ENCODE measurements at regions not wholly inside any gene's neighbourhood (a gene's known extent, or its start where the extent isn't known, plus 50 kb on each side); places are given as distances from the start of the nearest gene placed in this dataset.

- H3K4me1 ChIP-seq (ENCODE audit: control extremely low read depth in 1 of 4, control insufficient read depth in 4 of 4, insufficient read depth in 4 of 4, low read length in 3 of 4), result no peaks in the 10 kb centered on the region
- ChIA-PET CTCF (no interaction called here), POLR2A (no interaction called here)
- no peak overlapping the region for H3K27ac ChIP-seq (ENCODE audit: insufficient read depth in 1 of 2, low read depth in 1 of 2, low read length in 2 of 2, poor library complexity in 1 of 2, severe bottlenecking in 2 of 2)
- H3K27me3 ChIP-seq (replicated peaks in 2 of 5; ENCODE audit: control insufficient read depth in 4 of 5, insufficient read depth in 5 of 5, low read length in 4 of 5), result no peaks in the 10 kb centered on the region
- no CpG with 5 or more reads among the region's 1 CpG for WGBS (ENCODE audit: insufficient coverage)
- no peak for DNase-seq
- H3K4me3 ChIP-seq (ENCODE audit: control insufficient read depth in 1 of 7, extremely low read depth in 1 of 7, insufficient read depth in 4 of 7, low read depth in 2 of 7, low read length in 6 of 7), result no peak overlapping the region
- H3K9me3 ChIP-seq (ENCODE audit: control extremely low read depth in 1 of 5, control insufficient read depth in 4 of 5, insufficient read depth in 2 of 5, low read depth in 1 of 5, low read length in 4 of 5), result no peaks in the 10 kb centered on the region
- H3K36me3 ChIP-seq (ENCODE audit: control insufficient read depth in 4 of 4, insufficient read depth in 4 of 4, low read length in 3 of 4), result no peaks in the 10 kb centered on the region
These were observed 1578.0 kb downstream of the CDH8 start for GRCh38 chr16:60458255-60458654.

- H3K9me3 ChIP-seq (ENCODE audit: control extremely low read depth in 1 of 5, control insufficient read depth in 4 of 5, insufficient read depth in 2 of 5, low read depth in 1 of 5, low read length in 4 of 5), result no peaks in the 10 kb centered on the region
- H3K36me3 ChIP-seq (ENCODE audit: control insufficient read depth in 4 of 4, insufficient read depth in 4 of 4, low read length in 3 of 4), result no peaks in the 10 kb centered on the region
- H3K4me3 ChIP-seq (ENCODE audit: control insufficient read depth in 1 of 7, extremely low read depth in 1 of 7, insufficient read depth in 4 of 7, low read depth in 2 of 7, low read length in 6 of 7), result no peak overlapping the region
- no peak overlapping the region for H3K27ac ChIP-seq (ENCODE audit: insufficient read depth in 1 of 2, low read depth in 1 of 2, low read length in 2 of 2, poor library complexity in 1 of 2, severe bottlenecking in 2 of 2)
- no peak for DNase-seq
- ChIA-PET POLR2A (no interaction called here), CTCF (no interaction called here)
- H3K4me1 ChIP-seq (ENCODE audit: control extremely low read depth in 1 of 4, control insufficient read depth in 4 of 4, insufficient read depth in 4 of 4, low read length in 3 of 4), result no peaks in the 10 kb centered on the region
- no peaks in the 10 kb centered on the region for H3K27me3 ChIP-seq (replicated peaks in 2 of 5; ENCODE audit: control insufficient read depth in 4 of 5, insufficient read depth in 5 of 5, low read length in 4 of 5)
These were observed 1583.6 kb downstream of the CDH8 start for GRCh38 chr16:60452646-60453045.

- DNase-seq, result no peak
- Histone ChIP-seq H3K27me3 (replicated peaks in 2 of 5; ENCODE audit: control insufficient read depth in 4 of 5, insufficient read depth in 5 of 5, low read length in 4 of 5) (no peaks in the 10 kb centered on the region), H3K4me3 (ENCODE audit: control insufficient read depth in 1 of 7, extremely low read depth in 1 of 7, insufficient read depth in 4 of 7, low read depth in 2 of 7, low read length in 6 of 7) (no peak overlapping the region), H3K4me1 (ENCODE audit: control extremely low read depth in 1 of 4, control insufficient read depth in 4 of 4, insufficient read depth in 4 of 4, low read length in 3 of 4) (no peaks in the 10 kb centered on the region), H3K36me3 (ENCODE audit: control insufficient read depth in 4 of 4, insufficient read depth in 4 of 4, low read length in 3 of 4) (no peaks in the 10 kb centered on the region), H3K27ac (ENCODE audit: insufficient read depth in 1 of 2, low read depth in 1 of 2, low read length in 2 of 2, poor library complexity in 1 of 2, severe bottlenecking in 2 of 2) (no peak overlapping the region), H3K9me3 (ENCODE audit: control extremely low read depth in 1 of 5, control insufficient read depth in 4 of 5, insufficient read depth in 2 of 5, low read depth in 1 of 5, low read length in 4 of 5) (no peaks in the 10 kb centered on the region)
- ChIA-PET CTCF (no interaction called here), POLR2A (no interaction called here)
- 95% methylated on average over 3 of the region's 6 CpGs for WGBS (ENCODE audit: insufficient coverage)
These were observed 1597.3 kb downstream of the CDH8 start for GRCh38 chr16:60438894-60439293.

GRCh38 chr16:60432472-60432871 is 1603.8 kb downstream of the CDH8 start:
- ChIA-PET POLR2A (no interaction called here), CTCF (interaction anchor here (0.9 kb wide), 1 partner anchor 20 kb away, joined by 3 read pairs; no protein-coding TSS in a partner anchor)
- no peaks in the 10 kb centered on the region for H3K27me3 ChIP-seq (replicated peaks in 2 of 5; ENCODE audit: control insufficient read depth in 4 of 5, insufficient read depth in 5 of 5, low read length in 4 of 5)

GRCh38 chr16:60419859-60420258 is 1616.4 kb downstream of the CDH8 start:
- POLR2A ChIA-PET, result no interaction called here
- H3K27me3 ChIP-seq (replicated peaks in 2 of 5; ENCODE audit: control insufficient read depth in 4 of 5, insufficient read depth in 5 of 5, low read length in 4 of 5), result no peaks in the 10 kb centered on the region
- CTCF ChIA-PET, result no interaction called here
- H3K4me1 ChIP-seq (ENCODE audit: control extremely low read depth in 1 of 4, control insufficient read depth in 4 of 4, insufficient read depth in 4 of 4, low read length in 3 of 4), result no peaks in the 10 kb centered on the region
- H3K36me3 ChIP-seq (ENCODE audit: control insufficient read depth in 4 of 4, insufficient read depth in 4 of 4, low read length in 3 of 4), result no peaks in the 10 kb centered on the region
- no peak for DNase-seq
- no peak overlapping the region for H3K4me3 ChIP-seq (ENCODE audit: control insufficient read depth in 1 of 7, extremely low read depth in 1 of 7, insufficient read depth in 4 of 7, low read depth in 2 of 7, low read length in 6 of 7)
- WGBS (ENCODE audit: insufficient coverage), result 85% methylated on average over 2 of the region's 4 CpGs
- no peaks in the 10 kb centered on the region for H3K9me3 ChIP-seq (ENCODE audit: control extremely low read depth in 1 of 5, control insufficient read depth in 4 of 5, insufficient read depth in 2 of 5, low read depth in 1 of 5, low read length in 4 of 5)
- H3K27ac ChIP-seq (ENCODE audit: insufficient read depth in 1 of 2, low read depth in 1 of 2, low read length in 2 of 2, poor library complexity in 1 of 2, severe bottlenecking in 2 of 2), result no peak overlapping the region

More at GRCh38 chr16:60432472-60432871, 1603.8 kb downstream of the CDH8 start:
- H3K27ac ChIP-seq (ENCODE audit: insufficient read depth in 1 of 2, low read depth in 1 of 2, low read length in 2 of 2, poor library complexity in 1 of 2, severe bottlenecking in 2 of 2), result no peak overlapping the region
- no peaks in the 10 kb centered on the region for H3K4me1 ChIP-seq (ENCODE audit: control extremely low read depth in 1 of 4, control insufficient read depth in 4 of 4, insufficient read depth in 4 of 4, low read length in 3 of 4)
- no peaks in the 10 kb centered on the region for H3K36me3 ChIP-seq (ENCODE audit: control insufficient read depth in 4 of 4, insufficient read depth in 4 of 4, low read length in 3 of 4)
- no peak overlapping the region for H3K4me3 ChIP-seq (ENCODE audit: control insufficient read depth in 1 of 7, extremely low read depth in 1 of 7, insufficient read depth in 4 of 7, low read depth in 2 of 7, low read length in 6 of 7)
- no peak for DNase-seq
- H3K9me3 ChIP-seq (ENCODE audit: control extremely low read depth in 1 of 5, control insufficient read depth in 4 of 5, insufficient read depth in 2 of 5, low read depth in 1 of 5, low read length in 4 of 5), result no peaks in the 10 kb centered on the region

- no peak for DNase-seq
- ChIA-PET POLR2A (no interaction called here), CTCF (no interaction called here)
- Histone ChIP-seq H3K36me3 (ENCODE audit: control insufficient read depth in 4 of 4, insufficient read depth in 4 of 4, low read length in 3 of 4) (no peaks in the 10 kb centered on the region), H3K27ac (ENCODE audit: insufficient read depth in 1 of 2, low read depth in 1 of 2, low read length in 2 of 2, poor library complexity in 1 of 2, severe bottlenecking in 2 of 2) (no peak overlapping the region), H3K9me3 (ENCODE audit: control extremely low read depth in 1 of 5, control insufficient read depth in 4 of 5, insufficient read depth in 2 of 5, low read depth in 1 of 5, low read length in 4 of 5) (no peaks in the 10 kb centered on the region), H3K27me3 (replicated peaks in 2 of 5; ENCODE audit: control insufficient read depth in 4 of 5, insufficient read depth in 5 of 5, low read length in 4 of 5) (no peaks in the 10 kb centered on the region), H3K4me3 (ENCODE audit: control insufficient read depth in 1 of 7, extremely low read depth in 1 of 7, insufficient read depth in 4 of 7, low read depth in 2 of 7, low read length in 6 of 7) (no peak overlapping the region), H3K4me1 (ENCODE audit: control extremely low read depth in 1 of 4, control insufficient read depth in 4 of 4, insufficient read depth in 4 of 4, low read length in 3 of 4) (no peaks in the 10 kb centered on the region)
- 20% methylated on average over 1 of the region's 1 CpG for WGBS (ENCODE audit: insufficient coverage)
These were observed 1621.6 kb downstream of the CDH8 start for GRCh38 chr16:60414613-60415012.

- Histone ChIP-seq H3K9me3 (ENCODE audit: control extremely low read depth in 1 of 5, control insufficient read depth in 4 of 5, insufficient read depth in 2 of 5, low read depth in 1 of 5, low read length in 4 of 5) (no peaks in the 10 kb centered on the region), H3K27ac (ENCODE audit: insufficient read depth in 1 of 2, low read depth in 1 of 2, low read length in 2 of 2, poor library complexity in 1 of 2, severe bottlenecking in 2 of 2) (no peak overlapping the region), H3K27me3 (replicated peaks in 2 of 5; ENCODE audit: control insufficient read depth in 4 of 5, insufficient read depth in 5 of 5, low read length in 4 of 5) (no peaks in the 10 kb centered on the region), H3K36me3 (ENCODE audit: control insufficient read depth in 4 of 4, insufficient read depth in 4 of 4, low read length in 3 of 4) (no peaks in the 10 kb centered on the region), H3K4me3 (ENCODE audit: control insufficient read depth in 1 of 7, extremely low read depth in 1 of 7, insufficient read depth in 4 of 7, low read depth in 2 of 7, low read length in 6 of 7) (no peak overlapping the region), H3K4me1 (ENCODE audit: control extremely low read depth in 1 of 4, control insufficient read depth in 4 of 4, insufficient read depth in 4 of 4, low read length in 3 of 4) (no peaks in the 10 kb centered on the region)
- POLR2A ChIA-PET, result no interaction called here
- no peak for DNase-seq
- CTCF ChIA-PET, result no interaction called here
- WGBS (ENCODE audit: insufficient coverage), result 100% methylated on average over 2 of the region's 2 CpGs
These were observed 1622.3 kb downstream of the CDH8 start for GRCh38 chr16:60413969-60414368.

- WGBS (ENCODE audit: insufficient coverage), result 50% methylated on average over 1 of the region's 2 CpGs
- no peaks in the 10 kb centered on the region for H3K4me1 ChIP-seq (ENCODE audit: control extremely low read depth in 1 of 4, control insufficient read depth in 4 of 4, insufficient read depth in 4 of 4, low read length in 3 of 4)
- H3K36me3 ChIP-seq (ENCODE audit: control insufficient read depth in 4 of 4, insufficient read depth in 4 of 4, low read length in 3 of 4), result no peaks in the 10 kb centered on the region
- ChIA-PET CTCF (no interaction called here), POLR2A (no interaction called here)
- no peak for DNase-seq
- H3K9me3 ChIP-seq (ENCODE audit: control extremely low read depth in 1 of 5, control insufficient read depth in 4 of 5, insufficient read depth in 2 of 5, low read depth in 1 of 5, low read length in 4 of 5), result no peaks in the 10 kb centered on the region
- no peak overlapping the region for H3K4me3 ChIP-seq (ENCODE audit: control insufficient read depth in 1 of 7, extremely low read depth in 1 of 7, insufficient read depth in 4 of 7, low read depth in 2 of 7, low read length in 6 of 7)
- H3K27me3 ChIP-seq (replicated peaks in 2 of 5; ENCODE audit: control insufficient read depth in 4 of 5, insufficient read depth in 5 of 5, low read length in 4 of 5), result no peaks in the 10 kb centered on the region
- H3K27ac ChIP-seq (ENCODE audit: insufficient read depth in 1 of 2, low read depth in 1 of 2, low read length in 2 of 2, poor library complexity in 1 of 2, severe bottlenecking in 2 of 2), result no peak overlapping the region
These were observed 1628.6 kb downstream of the CDH8 start for GRCh38 chr16:60407606-60408005.

Measured in common myeloid progenitor, CD34-positive (primary cell).